ENCODE measurements at regions not wholly inside any gene's neighbourhood (a gene's known extent, or its start where the extent isn't known, plus 50 kb on each side); places are given as distances from the start of the nearest gene placed in this dataset.

GRCh38 chr9:99515895-99516656, 294.0 kb downstream of the SEC61B start:
- no peak overlapping the region for H3K27ac ChIP-seq (replicated peaks)
- no peaks in the 10 kb centered on the region for H3K27me3 ChIP-seq (ENCODE audit: low read depth)
- no peak overlapping the region for H3K4me3 ChIP-seq
- no peaks in the 10 kb centered on the region for H3K4me1 ChIP-seq
- no peaks in the 10 kb centered on the region for H3K36me3 ChIP-seq
- no peaks in the 10 kb centered on the region for H3K9me3 ChIP-seq (replicated peaks)
- no peak for TF ChIP-seq CTCF (IDR thresholded peaks at IDR 0.05; ENCODE audit: borderline replicate concordance)
- intact Hi-C loops (cut with micrococcal nuclease), result no loop called here
- DNase-seq, result no peak

DNA sequence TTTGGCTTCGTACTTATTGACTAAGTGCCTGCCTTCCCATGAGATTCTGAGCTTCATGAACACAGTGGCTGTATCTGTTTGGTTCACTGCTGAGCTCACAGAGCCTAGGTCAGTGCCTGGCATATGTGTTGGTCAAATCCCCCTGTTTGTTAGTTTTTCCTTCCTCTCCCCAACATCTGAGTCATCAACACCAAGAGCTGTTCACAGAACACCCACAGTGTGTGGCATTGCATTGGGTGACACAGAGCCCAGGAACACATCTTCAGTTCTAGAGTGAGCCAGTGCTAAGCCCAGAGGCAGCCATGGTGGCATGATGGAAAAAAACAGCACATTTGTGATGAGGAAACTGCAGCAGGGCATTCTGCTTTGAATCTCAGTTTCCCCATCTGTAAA, 294.6 kb downstream of the SEC61B start:
- no peaks in the 10 kb centered on the region for H3K9me3 ChIP-seq (replicated peaks)
- H3K27me3 ChIP-seq (ENCODE audit: low read depth), result no peaks in the 10 kb centered on the region
- no peak for DNase-seq
- TF ChIP-seq CTCF (IDR thresholded peaks at IDR 0.05; ENCODE audit: borderline replicate concordance), result no peak
- no peaks in the 10 kb centered on the region for H3K4me1 ChIP-seq
- intact Hi-C loops (cut with micrococcal nuclease), result no loop called here
- no peak overlapping the region for H3K27ac ChIP-seq (replicated peaks)
- no peaks in the 10 kb centered on the region for H3K36me3 ChIP-seq
- H3K4me3 ChIP-seq, result no peak overlapping the region

- intact Hi-C loops (cut with micrococcal nuclease), result no loop called here
- no peak overlapping the region for H3K4me3 ChIP-seq
- no peak overlapping the region for H3K27ac ChIP-seq (replicated peaks)
- no peaks in the 10 kb centered on the region for H3K36me3 ChIP-seq
- no peak for DNase-seq
- no peaks in the 10 kb centered on the region for H3K27me3 ChIP-seq (ENCODE audit: low read depth)
- peaks cover 8% of the 10 kb centered on the region for H3K9me3 ChIP-seq (replicated peaks)
- H3K4me1 ChIP-seq, result no peaks in the 10 kb centered on the region
- TF ChIP-seq CTCF (IDR thresholded peaks at IDR 0.05; ENCODE audit: borderline replicate concordance), result no peak
Measured at GRCh38 chr9:99523838-99524237, 297.8 kb upstream of the NR4A3 start.

DNA sequence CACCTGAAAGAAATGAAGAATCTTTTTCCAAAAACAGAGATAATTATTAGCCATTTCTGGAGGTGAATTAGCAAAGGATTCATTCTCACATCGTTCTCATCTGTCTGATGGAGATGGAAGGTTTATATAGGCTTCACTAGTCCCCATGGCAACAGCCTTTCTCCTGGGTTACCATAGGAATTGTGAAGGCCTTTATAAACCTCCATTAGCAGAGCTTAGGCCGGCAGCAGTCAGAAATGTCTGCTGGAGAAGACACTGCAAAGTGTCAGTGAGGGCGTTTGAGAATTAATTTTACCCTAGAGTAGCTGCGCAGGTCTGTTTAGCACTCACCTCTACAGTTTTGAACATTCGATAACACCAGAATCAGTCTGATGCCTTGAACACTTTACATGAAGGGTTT, 290.4 kb upstream of the NR4A3 start:
- Histone ChIP-seq H3K36me3 (no peaks in the 10 kb centered on the region), H3K27me3 (ENCODE audit: low read depth) (no peaks in the 10 kb centered on the region), H3K27ac (replicated peaks) (no peak overlapping the region), H3K4me3 (no peak overlapping the region), H3K4me1 (no peaks in the 10 kb centered on the region), H3K9me3 (replicated peaks) (peaks cover 11% of the 10 kb centered on the region)
- intact Hi-C loops (cut with micrococcal nuclease), result no loop called here
- DNase-seq, result no peak
- TF ChIP-seq CTCF (IDR thresholded peaks at IDR 0.05; ENCODE audit: borderline replicate concordance), result no peak

- intact Hi-C loops (cut with micrococcal nuclease), result no loop called here
- no peak for DNase-seq
- TF ChIP-seq CTCF (IDR thresholded peaks at IDR 0.05; ENCODE audit: borderline replicate concordance), result no peak
- Histone ChIP-seq H3K9me3 (replicated peaks) (peaks cover 7% of the 10 kb centered on the region), H3K27ac (replicated peaks) (no peak overlapping the region), H3K4me1 (no peaks in the 10 kb centered on the region), H3K36me3 (no peaks in the 10 kb centered on the region), H3K4me3 (no peak overlapping the region), H3K27me3 (ENCODE audit: low read depth) (no peaks in the 10 kb centered on the region)
Measured at GRCh38 chr9:99533421-99533820, 288.3 kb upstream of the NR4A3 start.

All from left ventricle myocardium inferior (tissue), 1 donor.